ENCODE measurements at regions not wholly inside any gene's neighbourhood (a gene's known extent, or its start where the extent isn't known, plus 50 kb on each side); places are given as distances from the start of the nearest gene placed in this dataset.

- CTCF ChIA-PET: no interaction called here
- intact Hi-C loops (cut with micrococcal nuclease; ENCODE audit: unreplicated experiment) (no loop called here), in situ Hi-C loops (cut with MboI) (no loop called here)
- BruUV-seq (replicated peaks): no TSS peak
- no peaks in the 10 kb centered on the region for H3K79me2 ChIP-seq (ENCODE audit: control insufficient read depth, insufficient read depth, low read length)
- H4K20me1 ChIP-seq (ENCODE audit: control insufficient read depth, insufficient read depth): no peaks in the 10 kb centered on the region
- H3K4me3 ChIP-seq: no peak overlapping the region
- no peak overlapping the region for H3K9ac ChIP-seq (ENCODE audit: control insufficient read depth, insufficient read depth, low read length)
- TF ChIP-seq SMAD5 (IDR thresholded peaks at IDR 0.05; ENCODE audit: low read depth) (no peak), CBFB (IDR thresholded peaks at IDR 0.05; ENCODE audit: low read depth) (no peak), RBBP5 (conservative IDR thresholded peaks at IDR 0.05) (no peak)
- H3K27me3 ChIP-seq (replicated peaks in 1 of 2; ENCODE audit: control insufficient read depth in 2 of 2, insufficient read depth in 2 of 2, low read length in 1 of 2): no peaks in the 10 kb centered on the region
- no peaks in the 10 kb centered on the region for H3K4me1 ChIP-seq (ENCODE audit: control insufficient read depth, insufficient read depth, low read length)
- H3K4me2 ChIP-seq (ENCODE audit: control insufficient read depth, insufficient read depth): no peak overlapping the region
- H3K36me3 ChIP-seq (ENCODE audit: control insufficient read depth in 2 of 2, insufficient read depth in 2 of 2, low read length in 1 of 2): no peaks in the 10 kb centered on the region
- H3K27ac ChIP-seq (ENCODE audit: control insufficient read depth, insufficient read depth): no peak overlapping the region
- no peak for DNase-seq (ENCODE audit: low read depth, low spot score)
- H2AFZ ChIP-seq (ENCODE audit: control insufficient read depth, low read depth, low read length): no peak overlapping the region
- H3K9me3 ChIP-seq (replicated peaks; ENCODE audit: control insufficient read depth, insufficient read depth, low read length): no peaks in the 10 kb centered on the region
- POLR2A ChIA-PET: no interaction called here
- WGBS (ENCODE audit: insufficient coverage, insufficient replicate concordance, low lambda C conversion rate, missing lambda C conversion rate): 26% methylated on average over 5 of the region's 5 CpGs
- SMC1A ChIA-PET (ENCODE audit: uncharacterized antibody, unreplicated experiment): interaction anchor here (0.6 kb wide), 1 partner anchor 113 kb away, joined by 3 read pairs; no protein-coding TSS in a partner anchor
- no peak for FAIRE-seq
- no peak for ATAC-seq
- RAD21 ChIA-PET (ENCODE audit: unreplicated experiment): no interaction called here
Measured at GRCh38 chr4:153955327-153955726, 166.4 kb upstream of the SFRP2 start.

- H3K9me3 ChIP-seq (replicated peaks; ENCODE audit: control insufficient read depth, insufficient read depth, low read length): no peaks in the 10 kb centered on the region
- WGBS (ENCODE audit: insufficient coverage, insufficient replicate concordance, low lambda C conversion rate, missing lambda C conversion rate): 29% methylated on average over 3 of the region's 3 CpGs
- no peaks in the 10 kb centered on the region for H4K20me1 ChIP-seq (ENCODE audit: control insufficient read depth, insufficient read depth)
- H2AFZ ChIP-seq (ENCODE audit: control insufficient read depth, low read depth, low read length): no peak overlapping the region
- H3K27me3 ChIP-seq (replicated peaks in 1 of 2; ENCODE audit: control insufficient read depth in 2 of 2, insufficient read depth in 2 of 2, low read length in 1 of 2): no peaks in the 10 kb centered on the region
- no peak overlapping the region for H3K4me3 ChIP-seq
- no peaks in the 10 kb centered on the region for H3K4me1 ChIP-seq (ENCODE audit: control insufficient read depth, insufficient read depth, low read length)
- no TSS peak for BruUV-seq (replicated peaks)
- POLR2A ChIA-PET: no interaction called here
- SMC1A ChIA-PET (ENCODE audit: uncharacterized antibody, unreplicated experiment): no interaction called here
- ATAC-seq (no peak), FAIRE-seq (no peak), DNase-seq (ENCODE audit: low read depth, low spot score) (no peak)
- H3K4me2 ChIP-seq (ENCODE audit: control insufficient read depth, insufficient read depth): no peak overlapping the region
- CTCF ChIA-PET: no interaction called here
- RAD21 ChIA-PET (ENCODE audit: unreplicated experiment): no interaction called here
- TF ChIP-seq ZNF622 (IDR thresholded peaks at IDR 0.05): no peak
- H3K27ac ChIP-seq (ENCODE audit: control insufficient read depth, insufficient read depth): no peak overlapping the region
- intact Hi-C loops (cut with micrococcal nuclease; ENCODE audit: unreplicated experiment) (no loop called here), in situ Hi-C loops (cut with MboI) (no loop called here)
- no peaks in the 10 kb centered on the region for H3K36me3 ChIP-seq (ENCODE audit: control insufficient read depth in 2 of 2, insufficient read depth in 2 of 2, low read length in 1 of 2)
- no peak overlapping the region for H3K9ac ChIP-seq (ENCODE audit: control insufficient read depth, insufficient read depth, low read length)
- no peaks in the 10 kb centered on the region for H3K79me2 ChIP-seq (ENCODE audit: control insufficient read depth, insufficient read depth, low read length)
Measured at GRCh38 chr4:153954654-153955053, 165.8 kb upstream of the SFRP2 start.
